ENCODE measurements at regions not wholly inside any gene's neighbourhood (a gene's known extent, or its start where the extent isn't known, plus 50 kb on each side); places are given as distances from the start of the nearest gene placed in this dataset.

DNA sequence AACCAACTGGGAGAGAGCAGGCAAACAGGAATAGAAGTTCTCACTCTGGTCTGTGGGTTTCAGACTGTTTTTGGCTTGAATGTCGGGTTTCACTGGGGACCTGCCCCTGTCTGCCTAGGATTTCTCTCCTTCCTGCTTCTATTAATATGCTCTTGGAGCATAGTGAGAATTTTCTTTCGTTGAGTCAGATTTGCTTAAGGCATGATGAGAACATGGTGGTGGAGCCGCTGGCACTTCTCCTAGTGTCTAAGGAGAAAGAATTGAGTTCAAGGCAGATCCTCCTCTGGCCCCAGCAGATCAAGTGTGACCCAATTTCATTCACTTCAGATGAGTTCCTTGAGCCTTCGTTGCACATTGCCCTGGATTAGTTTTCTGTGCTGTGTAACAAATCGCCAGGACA, 103.9 kb upstream of the HS6ST1 start:
- Mint-ChIP-seq H3K27me3 (peaks cover 3% of the 10 kb centered on the region), H3K36me3 (ENCODE audit: low read depth) (no peaks in the 10 kb centered on the region), H3K9me3 (no peaks in the 10 kb centered on the region), H3K4me3 (no peak overlapping the region), H3K27ac (no peak overlapping the region), H3K4me1 (no peaks in the 10 kb centered on the region)
- intact Hi-C loops (cut with micrococcal nuclease): no loop called here
- DNase-seq: no peak

DNA sequence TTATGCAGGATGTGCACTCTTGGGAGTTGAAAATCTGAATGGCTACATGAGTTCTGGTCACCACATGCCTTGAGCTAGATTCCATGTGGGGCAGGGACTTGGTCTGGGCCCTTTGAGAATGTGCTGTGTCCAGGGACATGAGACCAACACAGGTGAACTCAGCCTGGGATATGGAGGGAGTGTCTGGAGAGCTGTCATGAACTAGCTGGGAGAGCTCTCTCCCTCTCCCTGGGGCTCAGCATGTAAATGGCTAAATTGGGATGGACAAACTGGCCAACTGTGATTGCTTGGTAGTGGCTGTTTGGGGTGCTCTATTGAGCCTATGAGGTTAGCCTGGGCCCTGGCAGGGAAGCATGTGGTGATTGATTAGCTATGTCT, 105.1 kb upstream of the HS6ST1 start:
- DNase-seq: no peak

GRCh38 chr2:128424406-128425171, 105.9 kb upstream of the HS6ST1 start:
- intact Hi-C loops (cut with micrococcal nuclease): no loop called here
- Mint-ChIP-seq H3K9me3 (peaks cover 3% of the 10 kb centered on the region), H3K27ac (no peak overlapping the region), H3K4me3 (no peak overlapping the region), H3K27me3 (peaks cover 13% of the 10 kb centered on the region), H3K4me1 (no peaks in the 10 kb centered on the region), H3K36me3 (ENCODE audit: low read depth) (no peaks in the 10 kb centered on the region)
- DNase-seq: no peak

More for the DNA sequence above, 105.1 kb upstream of the HS6ST1 start:
- H3K27me3 Mint-ChIP-seq: peaks cover 6% of the 10 kb centered on the region
- no peak overlapping the region for H3K4me3 Mint-ChIP-seq
- intact Hi-C loops (cut with micrococcal nuclease): no loop called here
- no peaks in the 10 kb centered on the region for H3K9me3 Mint-ChIP-seq
- H3K27ac Mint-ChIP-seq: no peak overlapping the region
- H3K36me3 Mint-ChIP-seq (ENCODE audit: low read depth): no peaks in the 10 kb centered on the region
- no peaks in the 10 kb centered on the region for H3K4me1 Mint-ChIP-seq

- no peak for DNase-seq
- peaks cover 18% of the 10 kb centered on the region for H3K27me3 Mint-ChIP-seq
Measured at GRCh38 chr2:128425216-128425615, 106.5 kb upstream of the HS6ST1 start.

GRCh38 chr2:128425731-128426620, 107.3 kb upstream of the HS6ST1 start:
- H3K27me3 Mint-ChIP-seq: peaks cover 19% of the 10 kb centered on the region
- H3K4me3 Mint-ChIP-seq: no peak overlapping the region
- H3K27ac Mint-ChIP-seq: no peak overlapping the region
- intact Hi-C loops (cut with micrococcal nuclease): no loop called here
- peaks cover 9% of the 10 kb centered on the region for H3K9me3 Mint-ChIP-seq
- H3K36me3 Mint-ChIP-seq (ENCODE audit: low read depth): no peaks in the 10 kb centered on the region
- DNase-seq: no peak
- no peaks in the 10 kb centered on the region for H3K4me1 Mint-ChIP-seq

More at GRCh38 chr2:128425216-128425615, 106.5 kb upstream of the HS6ST1 start:
- no peaks in the 10 kb centered on the region for H3K36me3 Mint-ChIP-seq (ENCODE audit: low read depth)
- H3K9me3 Mint-ChIP-seq: peaks cover 9% of the 10 kb centered on the region
- no peak overlapping the region for H3K4me3 Mint-ChIP-seq
- no peaks in the 10 kb centered on the region for H3K4me1 Mint-ChIP-seq
- intact Hi-C loops (cut with micrococcal nuclease): no loop called here
- H3K27ac Mint-ChIP-seq: no peak overlapping the region

GRCh38 chr2:128427413-128427755, 108.7 kb upstream of the HS6ST1 start:
- intact Hi-C loops (cut with micrococcal nuclease): no loop called here
- no peaks in the 10 kb centered on the region for H3K4me1 Mint-ChIP-seq

GRCh38 chr2:128428415-128428814, 109.7 kb upstream of the HS6ST1 start:
- H3K36me3 Mint-ChIP-seq (ENCODE audit: low read depth): no peaks in the 10 kb centered on the region
- peaks cover 9% of the 10 kb centered on the region for H3K9me3 Mint-ChIP-seq

More at GRCh38 chr2:128427413-128427755, 108.7 kb upstream of the HS6ST1 start:
- no peaks in the 10 kb centered on the region for H3K36me3 Mint-ChIP-seq (ENCODE audit: low read depth)
- H3K27me3 Mint-ChIP-seq: peaks cover 20% of the 10 kb centered on the region
- H3K4me3 Mint-ChIP-seq: no peak overlapping the region
- H3K27ac Mint-ChIP-seq: no peak overlapping the region
- DNase-seq: no peak
- peaks cover 9% of the 10 kb centered on the region for H3K9me3 Mint-ChIP-seq

DNA sequence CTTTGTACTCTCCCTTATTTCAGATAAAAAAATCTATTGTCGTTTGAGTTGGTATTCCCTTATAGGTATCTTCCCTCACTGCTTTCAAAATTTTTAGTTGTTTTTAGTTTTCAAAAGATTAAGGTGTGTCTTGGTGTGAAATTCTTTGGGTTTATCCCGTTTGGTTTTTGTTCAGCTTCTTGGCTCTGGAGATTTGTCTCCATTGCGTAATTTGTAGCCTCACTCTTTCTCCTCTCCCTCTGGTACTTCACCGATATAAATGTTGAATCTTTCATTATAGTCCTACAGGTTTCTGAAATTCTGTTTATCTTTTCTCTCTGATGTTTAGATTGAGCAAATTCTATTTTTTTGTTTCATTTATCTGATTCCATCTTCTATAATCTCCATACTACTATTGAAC, 113.8 kb upstream of the HS6ST1 start:
- Mint-ChIP-seq H3K27me3 (peaks cover 19% of the 10 kb centered on the region), H3K4me1 (no peaks in the 10 kb centered on the region), H3K27ac (no peak overlapping the region), H3K9me3 (peaks cover 9% of the 10 kb centered on the region), H3K4me3 (no peak overlapping the region), H3K36me3 (ENCODE audit: low read depth) (no peaks in the 10 kb centered on the region)
- intact Hi-C loops (cut with micrococcal nuclease): no loop called here
- no peak for DNase-seq

More at GRCh38 chr2:128428415-128428814, 109.7 kb upstream of the HS6ST1 start:
- DNase-seq: no peak
- no peak overlapping the region for H3K4me3 Mint-ChIP-seq
- H3K27ac Mint-ChIP-seq: no peak overlapping the region
- intact Hi-C loops (cut with micrococcal nuclease): no loop called here
- H3K27me3 Mint-ChIP-seq: peaks cover 22% of the 10 kb centered on the region
- H3K4me1 Mint-ChIP-seq: no peaks in the 10 kb centered on the region

GRCh38 chr2:128433911-128434550, 115.4 kb upstream of the HS6ST1 start:
- H3K27ac Mint-ChIP-seq: no peak overlapping the region
- intact Hi-C loops (cut with micrococcal nuclease): no loop called here

GRCh38 chr2:128435576-128436478, 117.2 kb upstream of the HS6ST1 start:
- intact Hi-C loops (cut with micrococcal nuclease): no loop called here
- Mint-ChIP-seq H3K36me3 (ENCODE audit: low read depth) (no peaks in the 10 kb centered on the region), H3K27ac (no peak overlapping the region), H3K4me3 (no peak overlapping the region), H3K4me1 (no peaks in the 10 kb centered on the region), H3K27me3 (peaks cover 3% of the 10 kb centered on the region), H3K9me3 (no peaks in the 10 kb centered on the region)
- DNase-seq: no peak

More at GRCh38 chr2:128433911-128434550, 115.4 kb upstream of the HS6ST1 start:
- Mint-ChIP-seq H3K27me3 (peaks cover 15% of the 10 kb centered on the region), H3K4me1 (no peaks in the 10 kb centered on the region), H3K36me3 (ENCODE audit: low read depth) (no peaks in the 10 kb centered on the region), H3K9me3 (peaks cover 9% of the 10 kb centered on the region), H3K4me3 (no peak overlapping the region)
- no peak for DNase-seq

DNA sequence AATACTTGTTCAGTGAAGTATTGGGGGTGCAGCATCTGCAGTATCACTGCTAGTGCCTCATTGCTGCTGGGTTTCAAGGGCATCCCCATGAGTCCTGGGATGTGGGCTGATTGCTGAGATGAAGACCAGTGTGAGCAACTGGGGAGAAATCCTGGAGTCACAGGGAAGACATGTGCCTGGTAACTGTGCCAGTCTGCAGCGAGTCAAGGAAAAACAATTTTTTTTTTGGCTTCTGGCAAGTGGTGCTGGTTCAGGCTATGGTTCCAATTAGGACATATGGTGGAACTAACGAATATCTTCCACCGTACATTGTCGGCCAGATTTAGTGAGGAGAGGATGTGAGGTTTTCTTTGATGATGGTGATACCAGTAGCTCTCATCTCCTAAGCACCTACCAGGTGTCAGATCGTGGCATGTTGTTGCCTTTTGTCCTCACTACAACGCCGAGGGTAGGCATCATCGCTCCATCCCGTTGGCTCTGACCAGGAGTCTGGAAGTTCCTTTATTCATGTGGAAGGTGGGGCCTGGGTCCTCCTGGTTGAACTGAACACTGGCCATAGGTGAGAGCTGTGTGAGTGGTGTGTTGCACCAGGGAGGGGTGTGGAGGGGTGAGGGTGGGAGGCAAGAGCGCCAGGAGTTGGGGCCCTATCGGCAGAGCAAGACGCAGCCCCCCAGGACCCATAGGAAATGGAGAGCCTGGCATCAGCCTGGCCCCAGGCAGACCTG, 118.0 kb upstream of the HS6ST1 start:
- Mint-ChIP-seq H3K4me3 (no peak overlapping the region), H3K4me1 (no peaks in the 10 kb centered on the region), H3K36me3 (ENCODE audit: low read depth) (no peaks in the 10 kb centered on the region), H3K27ac (no peak overlapping the region), H3K9me3 (no peaks in the 10 kb centered on the region), H3K27me3 (peaks cover 3% of the 10 kb centered on the region)
- no peak for DNase-seq
- intact Hi-C loops (cut with micrococcal nuclease): no loop called here

DNA sequence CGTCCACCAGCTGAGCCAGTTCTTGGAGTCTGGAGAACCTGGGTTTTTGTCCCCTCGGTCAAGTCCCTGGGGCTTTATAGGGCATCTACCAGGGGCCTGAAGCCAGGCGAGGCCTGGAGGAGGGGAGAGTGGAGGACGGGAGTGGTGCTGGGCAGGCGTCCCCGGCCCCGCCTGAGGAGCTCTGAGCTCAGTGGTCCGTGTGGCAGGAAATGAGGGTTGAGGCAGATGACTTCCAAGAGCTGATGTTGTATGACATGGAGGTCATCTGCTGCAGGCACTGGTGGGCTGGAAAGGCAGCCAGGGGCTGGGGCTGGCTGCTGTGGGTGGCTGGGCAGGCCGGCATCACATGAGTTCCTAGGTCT, 118.5 kb upstream of the HS6ST1 start:
- DNase-seq: no peak
- H3K27me3 Mint-ChIP-seq: peaks cover 3% of the 10 kb centered on the region
- no peaks in the 10 kb centered on the region for H3K9me3 Mint-ChIP-seq
- H3K27ac Mint-ChIP-seq: no peak overlapping the region
- no peak overlapping the region for H3K4me3 Mint-ChIP-seq
- no peaks in the 10 kb centered on the region for H3K36me3 Mint-ChIP-seq (ENCODE audit: low read depth)
- intact Hi-C loops (cut with micrococcal nuclease): no loop called here
- H3K4me1 Mint-ChIP-seq: no peaks in the 10 kb centered on the region

DNA sequence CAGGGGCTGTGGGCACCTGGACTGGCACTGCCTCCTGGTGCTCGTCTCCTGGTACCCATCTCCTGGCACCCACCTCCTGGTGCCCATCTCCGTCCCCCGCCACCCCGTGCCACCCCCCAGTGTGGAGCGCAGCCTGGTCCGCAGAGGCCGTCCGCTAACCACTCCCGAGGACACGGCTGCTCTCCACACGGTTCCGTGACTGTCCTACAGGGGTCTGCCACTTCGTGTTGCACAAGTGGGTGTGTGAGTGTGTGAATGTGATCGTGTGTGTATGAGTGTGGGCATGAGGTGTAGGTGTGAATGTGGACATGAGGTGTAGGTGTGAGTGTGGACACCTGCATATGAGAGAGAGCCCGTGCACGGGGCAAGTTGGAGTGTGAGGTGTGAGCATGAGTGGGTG, 119.4 kb upstream of the HS6ST1 start:
- intact Hi-C loops (cut with micrococcal nuclease): no loop called here
- no peak for DNase-seq
- H3K9me3 Mint-ChIP-seq: no peaks in the 10 kb centered on the region
- no peak overlapping the region for H3K4me3 Mint-ChIP-seq
- H3K36me3 Mint-ChIP-seq (ENCODE audit: low read depth): no peaks in the 10 kb centered on the region
- no peaks in the 10 kb centered on the region for H3K27me3 Mint-ChIP-seq
- no peak overlapping the region for H3K27ac Mint-ChIP-seq
- H3K4me1 Mint-ChIP-seq: no peaks in the 10 kb centered on the region
